UCSD-AML1 (cell line): ENCODE measurements at regions not wholly inside any gene's neighbourhood (a gene's known extent, or its start where the extent isn't known, plus 50 kb on each side); places are given as distances from the start of the nearest gene placed in this dataset.
"Not testable (repeated sequence)": the region's sequence is repeated elsewhere in the genome, so short reads cannot be mapped to it uniquely, and the experiment has no call there.

ENCODE experiments used
- DNase-seq: peaks from one replicate; lab custom pipeline; 2025; ENCODE audit not compliant: unreplicated experiment; lab: John Stamatoyannopoulos, UW

GRCh38 chr6:103456652-103457051 is 1403.1 kb downstream of the HACE1 start:
- DNase-seq: no peak

DNA sequence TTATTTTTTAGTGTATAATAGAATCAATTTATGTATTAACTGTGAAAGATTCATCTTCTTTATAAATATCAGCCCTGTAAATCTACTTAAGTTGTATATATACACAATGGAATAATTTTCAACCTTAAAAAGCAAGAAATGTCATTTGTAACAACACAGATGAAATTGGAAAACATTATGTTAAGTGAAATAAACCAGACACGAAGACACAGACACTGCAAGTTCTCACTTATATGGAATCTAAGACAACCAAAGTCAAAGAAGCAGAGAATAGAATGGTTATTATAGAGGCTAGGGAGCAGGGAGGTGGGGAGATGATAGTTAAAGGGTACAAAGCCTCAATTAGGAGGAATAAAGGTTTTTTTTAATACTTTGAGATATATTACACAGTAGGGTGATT is 1404.4 kb downstream of the HACE1 start:
- no peak for DNase-seq

DNA sequence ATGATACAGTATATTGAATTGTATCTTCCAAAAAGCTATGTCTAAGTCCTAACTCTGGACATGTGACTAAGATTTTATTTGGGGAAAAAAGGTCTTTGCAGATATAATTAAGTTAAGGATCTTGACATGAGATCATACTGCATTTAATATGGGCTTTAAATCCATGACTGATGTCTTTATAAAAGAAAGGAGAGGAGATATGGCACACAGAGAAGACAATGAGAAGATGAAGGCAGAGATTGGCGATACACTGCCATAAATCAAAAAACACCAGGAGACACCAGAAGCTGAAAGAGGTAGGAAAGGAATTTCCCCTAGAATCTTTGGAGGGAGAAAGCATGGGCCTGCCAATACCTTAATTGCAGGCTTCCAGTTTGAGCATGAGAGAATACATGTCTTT is 1450.2 kb downstream of the HACE1 start:
- DNase-seq: no peak

DNA sequence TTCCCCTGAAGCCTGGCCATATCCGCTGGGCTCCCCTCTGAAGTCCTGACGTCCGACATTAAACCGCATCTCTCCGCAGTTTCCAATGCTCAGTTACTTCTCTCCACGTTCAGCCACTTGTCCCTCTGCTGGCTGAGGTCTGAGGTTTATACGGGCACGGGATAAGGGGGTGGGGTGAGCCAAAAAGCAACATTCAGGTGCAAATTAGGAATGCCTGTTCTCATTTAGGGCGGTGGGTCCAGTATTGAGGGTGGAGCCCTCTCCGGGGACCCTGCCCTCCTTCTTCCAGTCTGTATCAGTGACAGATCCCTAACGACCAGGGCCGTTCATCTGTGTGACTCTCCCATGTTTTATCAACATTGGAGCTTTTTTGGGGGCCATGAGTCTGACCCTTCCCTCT is 1454.4 kb downstream of the HACE1 start:
- DNase-seq: no peak

DNA sequence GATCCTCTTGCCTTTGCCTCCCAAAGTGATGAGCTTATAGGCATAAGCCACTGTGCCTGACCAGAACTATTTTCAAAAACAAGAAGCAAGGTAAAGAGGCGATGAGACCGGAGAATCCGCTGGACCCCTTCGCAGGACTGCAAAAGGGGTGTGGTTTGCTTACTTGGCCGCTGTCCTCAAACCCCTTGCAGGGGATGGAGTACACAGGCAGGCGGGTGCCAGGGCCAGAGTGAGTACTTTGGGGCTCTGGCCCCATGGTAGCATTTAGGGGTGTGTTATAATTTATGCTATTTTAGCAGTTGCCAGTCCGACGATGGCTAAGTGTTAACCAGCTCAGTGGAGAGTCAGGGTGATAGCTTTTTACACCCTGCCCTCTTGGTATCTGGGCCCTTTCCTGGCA is 1454.9 kb downstream of the HACE1 start:
- DNase-seq: no peak

DNA sequence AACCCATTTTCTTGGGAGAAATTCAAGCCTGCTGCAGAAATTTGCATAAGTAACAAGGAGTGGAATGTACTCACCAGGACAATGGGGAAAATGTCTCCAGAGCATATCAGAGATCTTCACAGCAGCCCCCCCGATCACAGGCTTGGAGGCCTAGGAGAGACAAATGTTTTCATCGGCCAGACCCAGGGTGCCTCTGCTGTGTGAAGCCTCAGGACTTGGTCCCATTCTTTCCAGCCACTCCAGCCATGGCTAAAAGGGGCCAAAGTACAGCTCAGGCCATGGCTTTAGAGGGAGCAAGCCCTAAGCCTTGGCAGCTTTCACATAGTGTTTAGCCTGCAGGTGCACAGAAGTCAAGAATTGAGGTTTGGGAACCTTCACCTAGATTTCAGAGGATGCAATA is 1463.0 kb downstream of the HACE1 start:
- no peak for DNase-seq

- no peak for DNase-seq
Measured at GRCh38 chr6:103379272-103379671, 1480.4 kb downstream of the HACE1 start.

DNA sequence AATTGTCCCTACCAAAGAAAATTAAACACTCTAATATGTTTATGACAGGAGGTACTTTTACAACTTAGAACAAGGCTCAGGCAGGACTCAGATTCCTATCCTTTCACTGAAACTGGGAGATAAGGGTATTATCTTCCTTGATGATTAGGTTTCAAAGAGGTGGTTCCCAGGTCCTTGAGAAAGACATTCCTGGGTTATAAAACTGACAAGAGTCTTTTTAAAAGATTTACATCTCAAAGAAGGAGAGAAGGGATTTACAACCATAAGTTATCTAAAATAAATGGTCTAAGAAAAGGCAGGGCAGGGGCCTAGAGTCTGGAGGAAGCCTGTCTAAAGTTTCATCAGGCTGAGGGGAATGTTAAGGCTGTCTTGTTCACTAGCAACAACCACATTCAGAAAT is 1492.5 kb downstream of the HACE1 start:
- DNase-seq: no peak

GRCh38 chr6:103356531-103356930 is 1503.2 kb downstream of the HACE1 start:
- no peak for DNase-seq

DNA sequence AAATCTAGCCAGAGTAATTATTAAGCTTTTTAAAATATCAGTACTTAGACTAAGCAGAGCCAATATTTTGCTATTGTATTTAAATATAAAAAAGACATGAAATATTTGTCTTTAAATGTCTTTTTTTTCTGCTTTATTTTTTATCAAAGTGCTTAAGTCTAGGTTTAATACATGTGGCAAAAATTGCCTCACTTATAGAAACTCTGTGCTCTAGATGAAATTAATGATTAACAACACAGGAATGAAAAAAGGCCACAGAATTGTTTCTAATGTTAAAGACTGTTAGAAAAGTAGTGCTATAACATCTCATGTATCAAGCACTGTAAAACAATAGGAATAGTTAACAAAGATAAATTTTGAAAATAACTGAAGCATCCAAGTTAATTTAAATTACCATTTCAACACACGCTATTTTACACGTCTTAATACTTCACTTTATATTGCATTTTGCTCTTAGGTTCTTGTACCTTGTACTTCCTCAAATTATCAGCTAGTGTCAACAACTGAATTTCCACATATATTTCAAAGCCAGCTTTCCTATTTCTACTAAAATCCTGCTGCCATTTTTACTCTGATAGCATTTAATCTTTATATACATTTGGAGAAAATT is 1515.1 kb downstream of the HACE1 start:
- DNase-seq: no peak

GRCh38 chr6:103335412-103335811 is 1524.3 kb downstream of the HACE1 start:
- DNase-seq: no peak

- no peak for DNase-seq
Measured at GRCh38 chr6:103326760-103327757, 1532.7 kb downstream of the HACE1 start.

DNA sequence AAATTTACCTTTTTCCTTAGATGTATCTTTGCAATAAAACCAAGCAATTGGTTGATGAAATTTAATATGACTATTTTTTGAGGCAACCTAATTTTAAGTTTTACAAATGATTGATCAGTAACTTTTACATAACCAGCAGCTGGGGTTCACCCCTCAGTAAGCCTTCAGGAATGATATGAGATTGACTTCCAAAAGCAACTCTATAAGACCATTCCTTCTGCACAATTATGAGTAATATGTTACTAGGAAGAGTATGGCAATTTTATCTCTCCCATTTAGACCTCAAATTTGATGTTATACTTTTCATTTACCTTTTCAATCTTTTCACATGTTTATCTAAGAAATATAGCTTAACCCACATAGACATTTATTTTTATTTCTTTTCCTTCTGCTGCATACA is 1546.3 kb downstream of the HACE1 start:
- DNase-seq: no peak

- not testable (repeated sequence) for DNase-seq
Measured at GRCh38 chr6:103294376-103294775, 1565.3 kb downstream of the HACE1 start.

DNA sequence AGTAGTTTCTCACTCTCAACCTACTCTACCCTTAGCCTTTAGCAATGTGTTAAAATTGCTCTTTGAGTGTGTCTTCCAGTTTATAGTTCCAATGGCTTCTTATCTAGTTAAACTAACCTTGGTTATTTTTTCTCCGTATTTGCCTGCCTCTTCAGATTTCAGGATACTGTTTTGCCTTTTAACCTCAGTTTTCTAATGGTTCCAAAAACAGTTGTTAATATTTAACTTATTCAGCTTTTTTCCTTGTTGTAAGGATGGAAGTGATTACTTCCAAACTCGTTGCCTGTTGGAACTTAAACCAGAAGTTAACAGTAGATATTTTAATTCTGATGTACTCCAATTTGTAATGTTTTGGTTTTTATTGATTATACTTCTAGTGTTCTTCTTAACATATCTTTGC is 1574.9 kb downstream of the HACE1 start:
- DNase-seq: no peak

GRCh38 chr6:103280417-103280816 is 1579.3 kb downstream of the HACE1 start:
- no peak for DNase-seq

GRCh38 chr6:103277936-103278335 is 1581.8 kb downstream of the HACE1 start:
- no peak for DNase-seq

DNA sequence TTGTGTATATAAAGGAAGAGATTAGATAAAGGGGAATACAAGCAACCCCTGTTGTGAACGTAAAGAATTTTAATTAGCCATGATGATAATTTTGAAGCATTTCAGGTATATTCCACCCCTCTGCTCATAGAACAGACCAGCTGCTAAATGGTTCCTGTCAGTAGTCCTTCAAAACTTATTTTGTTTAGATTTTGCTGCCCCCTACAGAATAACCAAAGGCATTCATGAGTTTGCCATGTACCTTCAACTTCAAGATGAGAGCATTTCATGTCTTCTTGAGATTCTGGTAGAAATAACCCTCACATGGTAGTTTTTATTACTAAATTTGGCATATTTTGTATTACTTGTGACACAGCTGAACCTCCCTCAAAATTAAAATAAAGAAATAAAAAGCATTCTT is 1586.7 kb downstream of the HACE1 start:
- DNase-seq: no peak

GRCh38 chr6:103269581-103269980 is 1590.1 kb downstream of the HACE1 start:
- DNase-seq: no peak

DNA sequence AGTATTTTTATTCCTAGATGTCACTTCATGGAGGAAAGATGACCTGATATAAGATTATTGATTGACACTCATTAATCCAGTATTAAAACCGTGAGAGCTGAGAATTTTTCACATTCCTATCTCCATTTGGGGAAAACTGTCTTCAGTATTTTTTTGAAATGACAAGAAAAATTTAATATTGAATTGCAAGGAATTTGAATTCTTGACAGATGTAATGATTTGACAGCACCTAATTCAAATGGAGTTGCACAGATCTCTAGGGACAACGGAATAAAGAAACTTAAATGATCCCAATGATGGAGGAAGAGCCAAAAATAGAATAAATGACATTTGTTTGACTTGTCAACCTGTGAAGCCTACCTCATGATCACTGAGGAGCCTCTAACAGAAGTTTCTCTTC is 1591.4 kb downstream of the HACE1 start:
- no peak for DNase-seq

- no peak for DNase-seq
Measured at GRCh38 chr6:103264020-103264419, 1595.7 kb downstream of the HACE1 start.

DNA sequence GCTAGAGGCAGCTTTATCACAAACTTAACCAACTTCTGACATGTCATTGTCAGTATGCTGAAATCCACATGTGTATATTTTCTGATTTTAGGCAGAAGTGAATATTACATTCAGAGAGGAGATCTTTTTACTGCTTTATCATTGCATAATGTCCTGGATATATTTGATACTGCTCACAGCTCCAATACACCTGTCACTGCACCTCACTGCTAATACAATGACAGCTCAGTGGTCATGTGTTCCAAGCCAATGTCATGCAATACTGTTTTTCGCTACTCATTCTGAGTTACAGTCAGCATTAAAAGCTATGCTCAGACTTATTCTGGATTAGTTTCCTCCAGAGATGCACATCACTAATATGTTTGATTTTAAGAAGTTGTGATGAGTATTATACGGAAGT is 1604.6 kb downstream of the HACE1 start:
- DNase-seq: no peak
